HEK293T (cell line): ENCODE measurements at regions not wholly inside any gene's neighbourhood (a gene's known extent, or its start where the extent isn't known, plus 50 kb on each side); places are given as distances from the start of the nearest gene placed in this dataset.

Experiments
- CTCF ChIA-PET: fragments of 350-600 bp; formaldehyde crosslinking; extraction: SDS; loops from one replicate; lab custom pipeline; 2021; ENCODE audit warnings: antibody characterized with exemption, inconsistent platforms; lab: Yijun Ruan, JAX
- POLR2A ChIA-PET: fragments of 350-600 bp; formaldehyde crosslinking; extraction: SDS; loops from one replicate; lab custom pipeline; 2020; ENCODE audit warnings: antibody characterized with exemption, inconsistent platforms; lab: Yijun Ruan, JAX
- DNase-seq: peaks from one replicate; pipeline ENCODE4 v3.0.0; 2012; ENCODE audit warnings: mixed read lengths; ENCODE audit errors: extremely low spot score
- ARNT ChIP-seq: fragments of 450-650 bp; IDR thresholded peaks from 2 replicates; pipeline ENCODE4 v1.6.1; 2017; ENCODE audit warnings: mild to moderate bottlenecking
- BHLHE40 ChIP-seq: fragments of 450-650 bp; IDR thresholded peaks from 2 replicates; pipeline ENCODE4 v1.6.1; 2016; ENCODE audit warnings: mild to moderate bottlenecking, moderate library complexity, borderline replicate concordance
- CTBP1 ChIP-seq: fragments of 450-650 bp; IDR thresholded peaks from 2 replicates; pipeline ENCODE4 v1.6.1; 2016; ENCODE audit warnings: borderline replicate concordance
- ELF4 ChIP-seq: fragments of 450-650 bp; IDR thresholded peaks from 2 replicates; pipeline ENCODE4 v1.6.1; 2017; ENCODE audit warnings: antibody characterized with exemption
- FOXA1 ChIP-seq: fragments of 450-650 bp; IDR thresholded peaks from 2 replicates; pipeline ENCODE4 v1.6.1; 2016; ENCODE audit warnings: mild to moderate bottlenecking
- FOXK2 ChIP-seq: fragments of 450-650 bp; IDR thresholded peaks from 2 replicates; pipeline ENCODE4 v1.6.1; 2016; ENCODE audit warnings: mild to moderate bottlenecking
- FOXM1 ChIP-seq: fragments of 450-650 bp; IDR thresholded peaks from 2 replicates; pipeline ENCODE4 v1.6.1; 2017; ENCODE audit warnings: mild to moderate bottlenecking, borderline replicate concordance
- HDGF ChIP-seq: fragments of 450-650 bp; IDR thresholded peaks from 2 replicates; pipeline ENCODE4 v1.6.1; 2017; ENCODE audit warnings: antibody characterized with exemption, borderline replicate concordance
- L3MBTL2 ChIP-seq: fragments of 450-650 bp; conservative IDR thresholded peaks from 2 replicates; pipeline ENCODE4 v1.6.1; 2016; ENCODE audit warnings: mild to moderate bottlenecking
- LEF1 ChIP-seq: fragments of 450-650 bp; IDR thresholded peaks from 2 replicates; pipeline ENCODE4 v1.6.1; 2017; ENCODE audit warnings: mild to moderate bottlenecking, borderline replicate concordance
- NFRKB ChIP-seq: fragments of 450-650 bp; IDR thresholded peaks from 2 replicates; pipeline ENCODE4 v1.6.1; 2016; ENCODE audit warnings: mild to moderate bottlenecking, moderate library complexity
- SP1 ChIP-seq: fragments of 450-650 bp; IDR thresholded peaks from 2 replicates; pipeline ENCODE4 v1.6.1; 2017
- SUZ12 ChIP-seq: fragments of 450-650 bp; IDR thresholded peaks from 2 replicates; pipeline ENCODE4 v1.6.1; 2016; ENCODE audit warnings: mild to moderate bottlenecking
- TARDBP ChIP-seq: fragments of 450-650 bp; IDR thresholded peaks from 2 replicates; pipeline ENCODE4 v1.6.1; 2016
- ZNF384 ChIP-seq: fragments of 450-650 bp; IDR thresholded peaks from 2 replicates; pipeline ENCODE4 v1.6.1; 2016
- TF ChIP-seq, protein P1 (sequence below): fragments of 450-650 bp; IDR thresholded peaks from 2 replicates; pipeline ENCODE4 v1.6.1; 2016

DNA sequence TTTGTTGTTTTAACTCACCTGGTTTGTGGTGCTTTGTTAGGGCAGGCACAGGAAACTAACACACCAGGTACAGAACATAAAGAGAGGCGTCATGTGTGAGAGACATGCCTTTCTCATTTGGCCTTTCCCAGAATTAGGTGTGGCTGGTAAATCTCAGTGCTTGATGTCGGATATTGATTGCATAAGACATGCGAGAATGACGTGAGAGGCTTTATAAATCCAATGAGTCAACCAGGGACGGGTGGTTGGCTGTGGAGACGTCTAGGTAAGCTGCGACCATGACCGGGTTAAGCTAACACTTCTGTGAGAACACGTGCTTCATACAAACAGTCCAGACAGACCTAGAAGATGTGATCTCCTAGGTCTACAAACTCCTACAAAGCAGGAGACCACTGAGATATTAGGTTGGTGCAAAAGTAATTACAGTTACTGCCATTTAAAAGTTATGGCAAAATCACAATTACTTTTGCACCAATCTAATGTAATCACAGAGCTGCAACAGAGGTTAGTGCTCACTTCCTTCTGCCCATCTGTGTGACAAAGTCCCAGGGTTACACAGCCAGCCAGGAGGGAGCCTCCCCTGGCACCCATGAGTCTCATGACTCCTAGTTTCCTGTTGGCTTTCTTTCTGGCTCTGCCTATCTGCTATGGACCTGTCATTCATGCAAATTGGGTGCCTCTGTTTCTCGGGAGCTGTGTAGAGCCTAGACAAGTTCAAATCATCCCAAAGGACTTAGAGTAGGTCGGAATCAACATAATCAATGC lies 98.9 kb upstream of the ATP8B1 start:
- ChIA-PET POLR2A (no interaction called here), CTCF (interaction anchor here (0.6 kb wide), 1 partner anchor 216 kb away, joined by 3 read pairs; no protein-coding TSS in a partner anchor)
- no peak for DNase-seq
- TF ChIP-seq FOXA1 (no peak), BHLHE40 (no peak), L3MBTL2 (no peak), HDGF (no peak), SP1 (no peak), TARDBP (no peak), FOXM1 (no peak), LEF1 (no peak), ELF4 (no peak), ZNF384 (no peak), CTBP1 (no peak), ARNT (no peak), SUZ12 (no peak), NFRKB (no peak), FOXK2 (no peak)
- TF ChIP-seq, protein P1, sequence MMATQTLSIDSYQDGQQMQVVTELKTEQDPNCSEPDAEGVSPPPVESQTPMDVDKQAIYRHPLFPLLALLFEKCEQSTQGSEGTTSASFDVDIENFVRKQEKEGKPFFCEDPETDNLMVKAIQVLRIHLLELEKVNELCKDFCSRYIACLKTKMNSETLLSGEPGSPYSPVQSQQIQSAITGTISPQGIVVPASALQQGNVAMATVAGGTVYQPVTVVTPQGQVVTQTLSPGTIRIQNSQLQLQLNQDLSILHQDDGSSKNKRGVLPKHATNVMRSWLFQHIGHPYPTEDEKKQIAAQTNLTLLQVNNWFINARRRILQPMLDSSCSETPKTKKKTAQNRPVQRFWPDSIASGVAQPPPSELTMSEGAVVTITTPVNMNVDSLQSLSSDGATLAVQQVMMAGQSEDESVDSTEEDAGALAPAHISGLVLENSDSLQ = no peak

DNA sequence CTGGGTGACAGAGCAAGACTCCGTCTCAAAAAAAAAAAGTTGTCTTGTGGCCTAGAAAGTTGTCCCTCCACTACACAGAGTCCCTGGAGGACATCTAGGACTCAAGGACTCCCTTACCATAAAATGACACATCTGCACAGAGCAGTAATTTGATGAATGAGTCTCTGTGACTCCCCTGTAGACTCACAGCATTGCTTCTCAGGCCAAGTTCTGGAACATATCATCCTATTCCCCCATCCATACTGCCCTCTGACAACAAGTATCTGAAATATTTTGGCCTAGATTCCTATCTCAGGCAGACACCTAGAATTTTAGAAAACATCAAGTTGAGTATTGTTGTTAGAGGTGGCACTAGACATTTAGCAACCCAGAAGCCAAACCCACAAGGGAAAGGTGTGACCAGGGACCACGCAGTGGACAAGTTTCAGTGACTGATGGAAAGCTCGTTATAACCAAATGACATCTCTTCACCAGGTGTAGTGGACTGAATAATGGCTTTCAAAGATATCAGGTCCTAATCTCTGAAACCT lies 97.9 kb upstream of the ATP8B1 start:
- POLR2A ChIA-PET = no interaction called here
- no peak for DNase-seq
- CTCF ChIA-PET = no interaction called here
- TF ChIP-seq SP1 (no peak), FOXA1 (no peak), HDGF (no peak), ARNT (no peak), NFRKB (no peak)

DNA sequence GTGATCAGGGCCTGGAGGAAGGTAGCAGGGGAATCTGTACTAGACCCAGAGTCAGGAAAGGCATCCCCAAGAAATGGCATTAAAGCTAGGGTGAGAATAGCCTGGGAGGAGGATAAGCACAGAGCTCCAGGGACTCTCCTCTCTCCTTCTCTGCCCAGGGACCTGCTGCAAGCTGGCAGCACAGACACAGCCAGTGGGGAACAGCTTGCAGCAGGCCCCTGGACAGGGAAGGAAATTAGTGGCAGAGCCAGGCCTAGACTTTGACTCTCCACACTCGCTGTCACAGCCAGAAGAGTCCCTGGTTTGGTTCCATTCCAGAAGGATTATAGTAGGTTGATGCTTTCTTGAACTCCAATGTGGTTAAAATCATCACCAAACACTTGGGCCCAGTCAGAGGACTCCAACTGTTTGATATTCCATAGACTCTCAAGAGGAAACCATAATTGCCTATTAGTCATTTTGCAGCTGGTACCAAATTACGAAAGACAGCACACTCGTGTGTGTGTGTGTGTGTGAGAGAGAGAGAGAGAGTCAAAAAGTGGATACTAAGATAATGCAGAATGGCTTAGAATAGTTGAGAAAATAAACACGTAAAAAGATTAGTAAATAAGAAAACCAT lies 95.5 kb upstream of the ATP8B1 start:
- ChIA-PET CTCF (no interaction called here), POLR2A (no interaction called here)
- no peak for TF ChIP-seq ZNF384
- TF ChIP-seq FOXM1 = no peak
- TF ChIP-seq ARNT = no peak
- no peak for TF ChIP-seq FOXK2
- TF ChIP-seq SP1 = no peak
- TF ChIP-seq NFRKB = no peak
- no peak for TF ChIP-seq FOXA1
- no peak for TF ChIP-seq L3MBTL2
- no peak for TF ChIP-seq HDGF
- TF ChIP-seq CTBP1 = no peak
- no peak for TF ChIP-seq LEF1
- TF ChIP-seq, protein P1 = no peak
- no peak for TF ChIP-seq SUZ12
- TF ChIP-seq BHLHE40 = no peak
- no peak for TF ChIP-seq TARDBP
- TF ChIP-seq ELF4 = no peak
- no peak for DNase-seq

DNA sequence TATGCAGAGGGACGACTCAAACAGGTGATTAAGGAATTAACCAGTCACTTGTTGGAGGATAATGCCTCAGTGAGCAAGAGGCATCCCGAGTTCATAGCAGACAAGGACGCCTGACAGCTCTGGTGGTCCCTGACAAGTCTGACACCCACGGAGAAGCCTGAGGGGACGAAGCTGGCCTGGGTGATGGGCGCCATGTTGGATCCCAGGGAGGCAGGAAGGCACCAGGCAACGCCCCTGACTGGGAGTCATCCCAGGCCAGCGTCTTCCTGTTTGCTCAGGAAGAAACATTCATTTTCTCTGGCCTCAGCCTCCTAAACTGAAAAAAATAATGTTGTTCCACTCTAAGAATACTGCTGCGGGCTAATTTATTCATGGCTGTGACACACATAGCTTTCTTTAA lies 92.1 kb upstream of the ATP8B1 start:
- DNase-seq = no peak
- TF ChIP-seq L3MBTL2 (no peak), HDGF (no peak), ARNT (no peak), FOXA1 (no peak), NFRKB (no peak), SP1 (no peak), FOXM1 (no peak), LEF1 (no peak), SUZ12 (no peak), BHLHE40 (no peak), ZNF384 (no peak), FOXK2 (no peak), CTBP1 (no peak), ELF4 (no peak)
- TF ChIP-seq, protein P1 = no peak
- ChIA-PET CTCF (no interaction called here), POLR2A (no interaction called here)

DNA sequence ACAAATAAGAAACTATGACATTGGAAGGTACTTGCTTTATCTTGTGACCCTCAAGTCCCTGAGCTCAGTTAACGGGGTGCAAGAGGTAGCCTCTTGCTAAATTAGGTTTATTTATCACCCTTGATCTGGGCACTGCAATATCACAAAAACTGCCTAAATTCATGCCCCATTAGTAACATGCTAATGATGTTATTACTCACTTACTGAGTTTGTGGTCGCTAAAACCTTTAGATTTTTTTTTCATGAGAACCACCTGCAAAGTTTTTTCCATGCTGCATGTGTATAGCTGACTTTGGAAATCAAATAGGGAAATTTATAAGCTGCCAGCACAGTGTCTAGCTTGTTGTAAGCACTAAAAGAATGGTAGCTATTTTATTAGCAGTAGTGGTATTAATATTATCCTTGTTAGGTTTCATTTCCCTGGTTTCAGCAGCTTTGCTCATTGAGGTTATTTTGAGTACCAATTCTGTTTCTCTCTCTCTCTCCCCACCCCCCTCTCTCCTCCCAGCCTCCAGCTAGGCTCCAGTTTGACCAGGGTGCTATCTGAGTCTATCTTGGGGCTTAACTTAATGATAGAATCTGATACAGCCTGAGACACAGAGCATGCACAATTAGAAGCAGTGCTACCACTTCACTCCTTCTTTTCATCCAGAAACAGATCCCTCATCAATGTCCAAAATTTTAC lies 88.7 kb upstream of the ATP8B1 start:
- CTCF ChIA-PET = interaction anchor here (0.6 kb wide), 1 partner anchor 10 kb away, joined by 3 read pairs; no protein-coding TSS in a partner anchor
- DNase-seq = no peak
- TF ChIP-seq BHLHE40 = no peak
- POLR2A ChIA-PET = no interaction called here

DNA sequence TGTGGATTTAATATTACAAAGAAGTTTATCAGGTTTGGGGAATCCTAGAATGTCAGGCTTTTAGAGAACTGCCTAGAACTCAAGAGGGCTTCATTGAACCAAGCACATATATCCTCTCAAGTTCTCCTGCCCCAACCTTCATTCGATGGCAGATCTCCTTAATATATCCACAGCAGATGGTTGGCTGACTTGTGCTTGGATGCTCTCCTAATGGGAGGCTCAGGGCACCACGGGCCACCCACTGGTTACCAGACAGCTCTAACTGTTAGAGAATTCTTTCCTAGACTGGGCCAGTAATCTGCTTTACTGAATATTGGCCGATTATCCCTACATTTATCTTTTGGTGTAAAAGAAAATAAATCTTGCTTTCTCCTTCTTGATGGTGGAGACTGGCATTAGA lies 87.2 kb upstream of the ATP8B1 start:
- ChIA-PET CTCF (no interaction called here), POLR2A (no interaction called here)

More for the DNA sequence above, 87.2 kb upstream of the ATP8B1 start:
- TF ChIP-seq FOXA1 (no peak), FOXM1 (no peak), LEF1 (no peak), ARNT (no peak), SUZ12 (no peak), BHLHE40 (no peak), L3MBTL2 (no peak), SP1 (no peak), TARDBP (no peak), CTBP1 (no peak), ELF4 (no peak), NFRKB (no peak), FOXK2 (no peak), HDGF (no peak), ZNF384 (no peak)
- TF ChIP-seq, protein P1 = no peak
- DNase-seq = no peak
